DND-41 (cell line): ENCODE measurements at regions not wholly inside any gene's neighbourhood (a gene's known extent, or its start where the extent isn't known, plus 50 kb on each side); places are given as distances from the start of the nearest gene placed in this dataset.

ENCODE experiments used
- EZH2 ChIP-seq: IDR thresholded peaks from 3 replicates; pipeline ENCODE4 v1.6.1; 2012; ENCODE audit warnings: borderline replicate concordance, low read depth, mild to moderate bottlenecking, moderate library complexity, low read length, inconsistent platforms; ENCODE audit not compliant: severe bottlenecking
- TF ChIP-seq, protein P1 (sequence below): IDR thresholded peaks from 2 replicates; pipeline ENCODE4 v1.5.1; 2012; ENCODE audit warnings: borderline replicate concordance, low read length, moderate library complexity, mild to moderate bottlenecking; ENCODE audit not compliant: poor library complexity, severe bottlenecking; ENCODE audit errors: extremely low read depth

- TF ChIP-seq, protein P1, sequence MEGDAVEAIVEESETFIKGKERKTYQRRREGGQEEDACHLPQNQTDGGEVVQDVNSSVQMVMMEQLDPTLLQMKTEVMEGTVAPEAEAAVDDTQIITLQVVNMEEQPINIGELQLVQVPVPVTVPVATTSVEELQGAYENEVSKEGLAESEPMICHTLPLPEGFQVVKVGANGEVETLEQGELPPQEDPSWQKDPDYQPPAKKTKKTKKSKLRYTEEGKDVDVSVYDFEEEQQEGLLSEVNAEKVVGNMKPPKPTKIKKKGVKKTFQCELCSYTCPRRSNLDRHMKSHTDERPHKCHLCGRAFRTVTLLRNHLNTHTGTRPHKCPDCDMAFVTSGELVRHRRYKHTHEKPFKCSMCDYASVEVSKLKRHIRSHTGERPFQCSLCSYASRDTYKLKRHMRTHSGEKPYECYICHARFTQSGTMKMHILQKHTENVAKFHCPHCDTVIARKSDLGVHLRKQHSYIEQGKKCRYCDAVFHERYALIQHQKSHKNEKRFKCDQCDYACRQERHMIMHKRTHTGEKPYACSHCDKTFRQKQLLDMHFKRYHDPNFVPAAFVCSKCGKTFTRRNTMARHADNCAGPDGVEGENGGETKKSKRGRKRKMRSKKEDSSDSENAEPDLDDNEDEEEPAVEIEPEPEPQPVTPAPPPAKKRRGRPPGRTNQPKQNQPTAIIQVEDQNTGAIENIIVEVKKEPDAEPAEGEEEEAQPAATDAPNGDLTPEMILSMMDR, result no peak
- TF ChIP-seq EZH2, result no peak
Measured at GRCh38 chr2:144654523-144654922, 134.6 kb upstream of the ZEB2 start.
